ENCODE measurements at regions not wholly inside any gene's neighbourhood (a gene's known extent, or its start where the extent isn't known, plus 50 kb on each side); places are given as distances from the start of the nearest gene placed in this dataset.

- in situ Hi-C loops (cut with MboI; ENCODE audit: low sequenced_read_pairs): loop anchor here (25.0 kb wide), 1 partner anchor 418 kb away; no protein-coding TSS in a partner anchor
- dilution Hi-C loops (cut with HindIII; ENCODE audit: low sequenced_read_pairs, unreplicated experiment): no loop called here
- TF ChIP-seq CHD1 (IDR thresholded peaks at IDR 0.05; ENCODE audit: low read depth, low read length): no peak
- TF ChIP-seq MAZ (IDR thresholded peaks at IDR 0.05; ENCODE audit: borderline replicate concordance, low read depth, low read length): no peak
- no peak for TF ChIP-seq MXI1 (IDR thresholded peaks at IDR 0.05; ENCODE audit: borderline replicate concordance, low read depth, low read length)
- no peak for TF ChIP-seq USF2 (IDR thresholded peaks at IDR 0.05; ENCODE audit: low read depth, low read length)
- TF ChIP-seq ELK1 (IDR thresholded peaks at IDR 0.05; ENCODE audit: borderline replicate concordance, low read depth, low read length): no peak
- no peak for TF ChIP-seq CEBPB (IDR thresholded peaks at IDR 0.05; ENCODE audit: low read depth, low read length)
- TF ChIP-seq BHLHE40 (IDR thresholded peaks at IDR 0.05; ENCODE audit: low read depth, low read length): no peak
- TF ChIP-seq FOS (IDR thresholded peaks at IDR 0.05; ENCODE audit: low read depth, low read length): no peak
- TF ChIP-seq SMC3 (IDR thresholded peaks at IDR 0.05; ENCODE audit: low read depth, low read length): no peak
- TF ChIP-seq RFX5 (IDR thresholded peaks at IDR 0.05; ENCODE audit: low read depth, low read length): no peak
- no peak for TF ChIP-seq CTCF (conservative IDR thresholded peaks at IDR 0.05; ENCODE audit: low read depth, low read length)
- TF ChIP-seq RCOR1 (IDR thresholded peaks at IDR 0.05; ENCODE audit: insufficient replicate concordance, low read length): no peak
- no peak for TF ChIP-seq POLR2A (IDR thresholded peaks at IDR 0.05; ENCODE audit: low read depth, low read length)
- TF ChIP-seq MAFK (IDR thresholded peaks at IDR 0.05; ENCODE audit: low read depth, low read length): no peak
These were observed 236.8 kb downstream of the GRIN2B start for GRCh38 chr12:13744561-13744960.

More at GRCh38 chr12:13744561-13744960, 236.8 kb downstream of the GRIN2B start:
- WGBS, 2 experiments (ENCODE audit: extremely low coverage in 2 of 2, insufficient read length in 1 of 2): 16% methylated on average over 3 of the region's 9 CpGs; no CpG with 5 or more reads in 1 of the 2 experiments
- H3K27ac ChIP-seq (ENCODE audit: insufficient read depth, low read length): no peak overlapping the region
- H3K9me3 ChIP-seq (ENCODE audit: control insufficient read depth, insufficient read depth, low read length): no peaks in the 10 kb centered on the region
- no peak overlapping the region for H2BK120ac ChIP-seq (ENCODE audit: low read depth, low read length)
- BruUV-seq (replicated peaks): no TSS peak
- POLR2A ChIA-PET (ENCODE audit: unreplicated experiment): no interaction called here
- no peak overlapping the region for H2BK5ac ChIP-seq (ENCODE audit: low read depth, low read length, poor library complexity, severe bottlenecking)
- H3K23ac ChIP-seq (ENCODE audit: low read depth, low read length): no peak overlapping the region
- no peaks in the 10 kb centered on the region for H3K36me3 ChIP-seq (ENCODE audit: control insufficient read depth, insufficient read depth, low read length)
- H3K18ac ChIP-seq (ENCODE audit: low read depth, low read length): no peak overlapping the region
- no peaks in the 10 kb centered on the region for H3K9me1 ChIP-seq (ENCODE audit: insufficient read depth, low read length)
- no peaks in the 10 kb centered on the region for H3K27me3 ChIP-seq (ENCODE audit: control insufficient read depth, insufficient read depth, low read length)
- no peak overlapping the region for H2BK20ac ChIP-seq (ENCODE audit: low read depth, low read length)
- no peak overlapping the region for H2AK5ac ChIP-seq (ENCODE audit: low read depth, low read length)
- no peak overlapping the region for H3K4me3 ChIP-seq (ENCODE audit: insufficient read depth, low read depth, low read length)
- H4K20me1 ChIP-seq (ENCODE audit: insufficient read depth, low read length): no peaks in the 10 kb centered on the region
- H3K9ac ChIP-seq (ENCODE audit: low read depth, low read length): no peak overlapping the region
- intact Hi-C loops (cut with micrococcal nuclease): no loop called here
- H3K56ac ChIP-seq (ENCODE audit: extremely low read depth, insufficient read depth, low read length): no peak overlapping the region
- no peak overlapping the region for H4K5ac ChIP-seq (ENCODE audit: low read depth, low read length)
- no peak overlapping the region for H3K4ac ChIP-seq (ENCODE audit: low read depth, low read length)
- no peak overlapping the region for H4K91ac ChIP-seq (ENCODE audit: insufficient read depth, low read depth, low read length)
- H2BK15ac ChIP-seq (ENCODE audit: low read depth, low read length): no peak overlapping the region
- H3K4me2 ChIP-seq (ENCODE audit: low read depth, low read length): no peak overlapping the region
- no peak for ATAC-seq (ENCODE audit: low read depth)
- H3K4me1 ChIP-seq (ENCODE audit: control insufficient read depth, insufficient read depth, low read length): no peaks in the 10 kb centered on the region
- no peak for DNase-seq
- no peaks in the 10 kb centered on the region for H3K79me1 ChIP-seq (ENCODE audit: low read depth in 1 of 2, low read length in 2 of 2)
- no peak overlapping the region for H2AK9ac ChIP-seq (replicated peaks; ENCODE audit: low read depth, low read length, poor library complexity)
- CTCF ChIA-PET: interaction anchor here (0.5 kb wide), 1 partner anchor 10 kb away, joined by 3 read pairs; no protein-coding TSS in a partner anchor
- H4K8ac ChIP-seq (ENCODE audit: low read depth in 2 of 2, low read length in 2 of 2): no peak overlapping the region
- H2AFZ ChIP-seq (replicated peaks; ENCODE audit: low read length, poor library complexity): no peak overlapping the region
- no peak overlapping the region for H3K14ac ChIP-seq (replicated peaks; ENCODE audit: low read depth, low read length)

Data from IMR-90 (cell line).